PC-3 (cell line): ENCODE measurements at regions not wholly inside any gene's neighbourhood (a gene's known extent, or its start where the extent isn't known, plus 50 kb on each side); places are given as distances from the start of the nearest gene placed in this dataset.

Source experiments
- ATAC-seq: fragments of 200-7000 bp; cut with Tn5 transposase; 2 replicates; pipeline ENCODE4 v1.9.1; 2020; ENCODE audit warnings: mild to moderate bottlenecking, moderate library complexity
- BruUV-seq: library from RNA; stranded (reverse); fragments of 400-500 nt; replicated peaks from 2 replicates; lab custom pipeline; 2021; lab: Mats Ljungman, UMichigan
- CTCF ChIA-PET: fragments of 300-600 bp; sonication (Branson Sonifier 250); formaldehyde crosslinking; loops from one replicate; lab custom pipeline; 2022; ENCODE audit warnings: antibody characterized with exemption; lab: Charles Lee
- POLR2A ChIA-PET: fragments of 300-600 bp; sonication (Branson Sonifier 250); formaldehyde crosslinking; loops from one replicate; lab custom pipeline; 2022; ENCODE audit warnings: antibody characterized with exemption; ENCODE audit not compliant: unreplicated experiment; lab: Charles Lee
- DNase-seq: peaks from one replicate; pipeline ENCODE4 v3.0.0-alpha.2; 2015
- H2AFZ ChIP-seq: fragments of 300-600 bp; sonication (generic); 2 replicates; pipeline ENCODE4 v1.6.0; 2016; ENCODE audit warnings: antibody characterized with exemption, low read length
- H3F3A ChIP-seq: fragments of 300-600 bp; sonication (generic); one replicate; pipeline ENCODE4 v1.6.0; 2017; ENCODE audit warnings: antibody characterized with exemption, low read length, control low read depth, mild to moderate bottlenecking; ENCODE audit not compliant: unreplicated experiment
- H3K27ac ChIP-seq: fragments of 300-600 bp; sonication (generic); 2 replicates; pipeline ENCODE4 v1.5.1; 2016; ENCODE audit warnings: mild to moderate bottlenecking, low read length
- H3K27me3 ChIP-seq: fragments of 300-600 bp; sonication (generic); 2 replicates; pipeline ENCODE4 v1.6.1; 2016; ENCODE audit warnings: low read length, mixed read lengths
- H3K36me3 ChIP-seq: fragments of 300-600 bp; sonication (generic); 2 replicates; pipeline ENCODE4 v1.6.1; 2016; ENCODE audit warnings: low read depth, mixed run types, low read length, mixed read lengths
- H3K4me1 ChIP-seq: fragments of 300-600 bp; sonication (generic); 2 replicates; pipeline ENCODE4 v1.5.1; 2016; ENCODE audit warnings: low read length; ENCODE audit not compliant: insufficient read depth
- H3K4me2 ChIP-seq: fragments of 300-600 bp; sonication (generic); 2 replicates; pipeline ENCODE4 v1.6.0; 2016; ENCODE audit warnings: low read length
- H3K4me3 ChIP-seq: fragments of 300-600 bp; sonication (generic); 2 replicates; pipeline ENCODE4 v1.5.1; 2016; ENCODE audit warnings: mild to moderate bottlenecking, low read length, mixed read lengths
- H3K79me2 ChIP-seq: fragments of 300-600 bp; sonication (generic); 2 replicates; pipeline ENCODE4 v1.6.1; 2017; ENCODE audit warnings: low read length, mixed read lengths
- H3K9ac ChIP-seq: fragments of 300-600 bp; sonication (generic); 2 replicates; pipeline ENCODE4 v1.6.0; 2016; ENCODE audit warnings: mild to moderate bottlenecking, low read length
- H3K9me2 ChIP-seq: fragments of 300-600 bp; sonication (generic); replicated peaks from 2 replicates; pipeline ENCODE4 v1.6.1; 2016; ENCODE audit warnings: mixed run types, low read length, mixed read lengths
- H3K9me3 ChIP-seq: fragments of 300-600 bp; sonication (generic); 2 replicates; pipeline ENCODE4 v1.6.1; 2016; ENCODE audit warnings: low read length, mixed read lengths
- H4K20me1 ChIP-seq: fragments of 300-600 bp; sonication (generic); 2 replicates; pipeline ENCODE4 v1.6.1; 2016; ENCODE audit warnings: low read length, mixed read lengths
- CTCF ChIP-seq: fragments of 300-600 bp; sonication (generic); conservative IDR thresholded peaks from 2 replicates; pipeline ENCODE4 v1.5.1; 2017; ENCODE audit warnings: antibody characterized with exemption, low read depth, mild to moderate bottlenecking, low read length
- EZH2 ChIP-seq: fragments of 300-600 bp; sonication (generic); IDR thresholded peaks from one replicate; pipeline ENCODE4 v1.6.1; 2017; ENCODE audit warnings: antibody characterized with exemption, mild to moderate bottlenecking, low read length; ENCODE audit not compliant: unreplicated experiment
- EZH2phosphoT487 ChIP-seq: fragments of 300-600 bp; sonication (generic); IDR thresholded peaks from 2 replicates; pipeline ENCODE4 v1.6.1; 2018; ENCODE audit warnings: mild to moderate bottlenecking, antibody characterized with exemption, low read length, borderline replicate concordance
- intact Hi-C: fragments of 100-400 bp; cut with micrococcal nuclease; formaldehyde crosslinking; loops from 2 replicates; pipeline ENCODE4 v1.9.0; 2023

GRCh38 chr7:106167439-106168136 is 55.5 kb upstream of the SYPL1 start:
- intact Hi-C loops, result no loop called here
- no peaks in the 10 kb centered on the region for H3K36me3 ChIP-seq
- H3K4me1 ChIP-seq, result no peaks in the 10 kb centered on the region; the same call in 1 of the 2 replicates
- no peak for TF ChIP-seq EZH2phosphoT487
- no peak for TF ChIP-seq EZH2
- no peak for TF ChIP-seq CTCF
- POLR2A ChIA-PET, result interaction anchor here (0.7 kb wide), 1 partner anchor 486 kb away, joined by 3 read pairs; no protein-coding TSS in a partner anchor
- peak overlapping the region; percentile 36; the same call in 1 of the 2 replicates for H3K4me2 ChIP-seq
- BruUV-seq, result no TSS peak
- H3F3A ChIP-seq, result no peaks in the 10 kb centered on the region
- peaks cover 10% of the 10 kb centered on the region; the same call in 1 of the 2 replicates for H3K9me3 ChIP-seq
- DNase-seq (peak; percentile 25), ATAC-seq (0 out of 2 replicates have a peak, but pooled peaks have one; percentile 9)
- CTCF ChIA-PET, result interaction anchor here (0.6 to 1.4 kb wide), 3 partner anchors 13 to 510 kb away, joined by 3 to 8 read pairs (median 5); no protein-coding TSS in a partner anchor
- no peak overlapping the region for H3K9ac ChIP-seq
- H3K4me3 ChIP-seq, result no peak overlapping the region
- no peaks in the 10 kb centered on the region for H3K27me3 ChIP-seq
- H3K9me2 ChIP-seq, result no peaks in the 10 kb centered on the region
- H4K20me1 ChIP-seq, result no peaks in the 10 kb centered on the region
- H2AFZ ChIP-seq, result 0 out of 2 replicates have a peak overlapping the region, but pooled peaks have one; percentile 25
- no peak overlapping the region for H3K27ac ChIP-seq
- no peaks in the 10 kb centered on the region for H3K79me2 ChIP-seq

- Histone ChIP-seq H3F3A (no peaks in the 10 kb centered on the region), H3K27ac (no peak overlapping the region), H4K20me1 (no peaks in the 10 kb centered on the region), H3K9ac (no peak overlapping the region), H3K4me3 (no peak overlapping the region), H3K79me2 (no peaks in the 10 kb centered on the region), H3K27me3 (no peaks in the 10 kb centered on the region), H3K9me2 (no peaks in the 10 kb centered on the region), H2AFZ (peak overlapping the region; percentile 25), H3K36me3 (no peaks in the 10 kb centered on the region), H3K4me1 (no peaks in the 10 kb centered on the region; the same call in 1 of the 2 replicates), H3K9me3 (peaks cover 10% of the 10 kb centered on the region; the same call in 1 of the 2 replicates), H3K4me2 (peak overlapping the region; percentile 36)
- ChIA-PET CTCF (interaction anchor here (1.1 to 1.4 kb wide), 3 partner anchors 10 to 40 kb away, joined by 3 to 5 read pairs (median 4); no protein-coding TSS in a partner anchor), POLR2A (no interaction called here)
- DNase-seq, result peak; percentile 94
- no TSS peak for BruUV-seq
- peak; percentile 79 for ATAC-seq
- intact Hi-C loops, result loop anchor here (1.0 kb wide), 1 partner anchor 109 kb away; no protein-coding TSS in a partner anchor
- peak; percentile 96 for TF ChIP-seq CTCF
- no peak for TF ChIP-seq EZH2phosphoT487
Measured at GRCh38 chr7:106166651-106167342, 54.7 kb upstream of the SYPL1 start.
